MM.1S (cell line): ENCODE measurements at regions not wholly inside any gene's neighbourhood (a gene's known extent, or its start where the extent isn't known, plus 50 kb on each side); places are given as distances from the start of the nearest gene placed in this dataset.

Source experiments
- EZH2 ChIP-seq: fragments of 300-600 bp; sonication (generic); optimal IDR thresholded peaks from 2 replicates; pipeline ENCODE3; 2017; ENCODE audit warnings: low read depth, mild to moderate bottlenecking, antibody characterized with exemption, low read length, mixed read lengths
- EZH2phosphoT487 ChIP-seq: fragments of 300-600 bp; sonication (generic); IDR thresholded peaks from 2 replicates; pipeline ENCODE4 v1.6.1; 2018; ENCODE audit warnings: antibody characterized with exemption, low read length
- TF ChIP-seq, protein P1 (sequence below): fragments of 300-600 bp; sonication (generic); IDR thresholded peaks from 2 replicates; pipeline ENCODE4 v1.5.1; 2016; ENCODE audit warnings: antibody characterized with exemption, low read length, mixed read lengths

DNA sequence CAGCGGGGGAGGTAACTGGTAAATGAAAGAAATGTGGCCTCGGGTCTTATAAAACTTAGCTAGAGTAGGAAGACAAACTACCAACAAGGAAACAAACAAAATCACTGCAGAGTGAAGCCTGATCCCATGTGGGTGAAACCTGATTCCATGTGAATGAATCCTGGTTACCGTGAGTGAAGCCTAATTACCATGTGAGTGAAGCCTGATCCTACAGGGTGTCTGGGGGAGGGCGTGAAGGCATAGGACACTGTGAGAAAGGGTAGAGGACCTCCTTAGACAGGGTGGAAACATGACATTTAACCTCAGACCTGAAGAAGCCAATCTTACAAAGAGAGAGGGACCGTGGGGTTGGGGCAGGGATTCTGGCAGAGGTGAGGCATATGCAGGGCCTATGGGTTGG lies 106.2 kb upstream of the USP47 start:
- TF ChIP-seq, protein P1, sequence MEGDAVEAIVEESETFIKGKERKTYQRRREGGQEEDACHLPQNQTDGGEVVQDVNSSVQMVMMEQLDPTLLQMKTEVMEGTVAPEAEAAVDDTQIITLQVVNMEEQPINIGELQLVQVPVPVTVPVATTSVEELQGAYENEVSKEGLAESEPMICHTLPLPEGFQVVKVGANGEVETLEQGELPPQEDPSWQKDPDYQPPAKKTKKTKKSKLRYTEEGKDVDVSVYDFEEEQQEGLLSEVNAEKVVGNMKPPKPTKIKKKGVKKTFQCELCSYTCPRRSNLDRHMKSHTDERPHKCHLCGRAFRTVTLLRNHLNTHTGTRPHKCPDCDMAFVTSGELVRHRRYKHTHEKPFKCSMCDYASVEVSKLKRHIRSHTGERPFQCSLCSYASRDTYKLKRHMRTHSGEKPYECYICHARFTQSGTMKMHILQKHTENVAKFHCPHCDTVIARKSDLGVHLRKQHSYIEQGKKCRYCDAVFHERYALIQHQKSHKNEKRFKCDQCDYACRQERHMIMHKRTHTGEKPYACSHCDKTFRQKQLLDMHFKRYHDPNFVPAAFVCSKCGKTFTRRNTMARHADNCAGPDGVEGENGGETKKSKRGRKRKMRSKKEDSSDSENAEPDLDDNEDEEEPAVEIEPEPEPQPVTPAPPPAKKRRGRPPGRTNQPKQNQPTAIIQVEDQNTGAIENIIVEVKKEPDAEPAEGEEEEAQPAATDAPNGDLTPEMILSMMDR = no peak
- TF ChIP-seq EZH2 (no peak), EZH2phosphoT487 (no peak)
